SK-N-SH (cell line): ENCODE measurements at regions not wholly inside any gene's neighbourhood (a gene's known extent, or its start where the extent isn't known, plus 50 kb on each side); places are given as distances from the start of the nearest gene placed in this dataset.

Source experiments
- CTCF ChIA-PET: fragments of 300-600, 350-600 bp; formaldehyde crosslinking; extraction: SDS; loops from one replicate; lab custom pipeline; 2021; lab: Yijun Ruan, JAX
- POLR2A ChIA-PET: fragments of 350-600 bp; sonication (Branson Sonifier 250); formaldehyde crosslinking; extraction: SDS; loops from one replicate; lab custom pipeline; 2020; ENCODE audit warnings: antibody characterized with exemption, inconsistent platforms; lab: Yijun Ruan, JAX
- DNase-seq: peaks from one replicate; pipeline ENCODE4 v3.0.0; 2012
- H2AFZ ChIP-seq: fragments of 200-600 bp; sonication (generic); 2 replicates; pipeline ENCODE4 v1.8.1; 2016; ENCODE audit warnings: antibody characterized with exemption, mild to moderate bottlenecking, low read depth
- H3F3A ChIP-seq: fragments of 200-600 bp; sonication (generic); replicated peaks from 2 replicates; pipeline ENCODE3; 2016; ENCODE audit warnings: antibody characterized with exemption, mild to moderate bottlenecking; ENCODE audit not compliant: insufficient read depth
- H3K27ac ChIP-seq, 2 experiments: fragments of 200-500 bp in 1 of 2; fragments of 200-600 bp in 1 of 2; sonication (Bioruptor generic) in 1 of 2; sonication (generic), shearing (Covaris generic) in 1 of 2; 2 replicates each; pipeline versions ENCODE4 v1.5.1 to v1.6.1; 2014 to 2016; ENCODE audit warnings: low read depth in 2 of 2, inconsistent platforms in 1 of 2, low read length in 1 of 2, mild to moderate bottlenecking in 1 of 2, mixed read lengths in 1 of 2
- H3K27me3 ChIP-seq: fragments of 200-600 bp; sonication (generic), shearing (Covaris generic); 2 replicates; pipeline ENCODE4 v1.6.1; 2016; ENCODE audit warnings: mixed run types; ENCODE audit not compliant: insufficient read depth
- H3K36me3 ChIP-seq, 2 experiments: fragments of 200-500 bp in 1 of 2; fragments of 200-600 bp in 1 of 2; sonication (Bioruptor generic) in 1 of 2; sonication (generic) in 1 of 2; replicated peaks in 1 of 2; 2 replicates each; pipeline versions ENCODE3 to v1.5.1; 2014 to 2016; ENCODE audit warnings: low read length in 1 of 2, mild to moderate bottlenecking in 1 of 2; ENCODE audit not compliant: insufficient read depth in 2 of 2, control insufficient read depth in 1 of 2
- H3K4me1 ChIP-seq, 2 experiments: fragments of 200-500 bp in 1 of 2; fragments of 200-600 bp in 1 of 2; sonication (Bioruptor generic) in 1 of 2; sonication (generic), shearing (Covaris generic) in 1 of 2; 2 replicates each; pipeline versions ENCODE4 v1.5.1 to v1.6.1; 2014 to 2016; ENCODE audit warnings: low read depth in 1 of 2, low read length in 1 of 2, mixed run types in 1 of 2; ENCODE audit not compliant: insufficient read depth in 2 of 2, control insufficient read depth in 1 of 2
- H3K4me2 ChIP-seq: fragments of 200-600 bp; sonication (generic), shearing (Covaris generic); 2 replicates; pipeline ENCODE4 v1.6.1; 2017; ENCODE audit warnings: mixed run types
- H3K4me3 ChIP-seq, 2 experiments: fragments of 200-500 bp in 1 of 2; fragments of 200-600 bp in 1 of 2; sonication (Bioruptor generic) in 1 of 2; sonication (generic), shearing (Covaris generic) in 1 of 2; 2 replicates each; pipeline versions ENCODE4 v1.5.1 to v1.8.1; 2014 to 2016; ENCODE audit warnings: low read depth in 2 of 2, inconsistent platforms in 1 of 2, low read length in 1 of 2, mild to moderate bottlenecking in 1 of 2, mixed read lengths in 1 of 2, moderate library complexity in 1 of 2
- H3K79me2 ChIP-seq: fragments of 200-600 bp; sonication (generic); 2 replicates; pipeline ENCODE4 v1.8.1; 2017; ENCODE audit warnings: mild to moderate bottlenecking; ENCODE audit not compliant: insufficient read depth
- H3K9ac ChIP-seq: fragments of 200-600 bp; sonication (generic); 2 replicates; pipeline ENCODE4 v1.6.1; 2017; ENCODE audit warnings: mixed run types
- H3K9me2 ChIP-seq: fragments of 200-600 bp; sonication (generic); 2 replicates; pipeline ENCODE4 v1.6.1; 2017; ENCODE audit warnings: mixed run types
- H3K9me3 ChIP-seq: fragments of 200-600 bp; sonication (generic); 2 replicates; pipeline ENCODE4 v1.6.1; 2017; ENCODE audit warnings: mixed run types, mild to moderate bottlenecking, moderate library complexity
- H4K20me1 ChIP-seq: fragments of 200-600 bp; sonication (generic); 2 replicates; pipeline ENCODE4 v1.6.1; 2017; ENCODE audit warnings: mild to moderate bottlenecking, mixed run types; ENCODE audit not compliant: insufficient read depth
- EZH2phosphoT487 ChIP-seq: fragments of 200-600 bp; sonication (generic); IDR thresholded peaks from 2 replicates; pipeline ENCODE4 v1.6.1; 2017; ENCODE audit warnings: low read depth, mixed run types, mild to moderate bottlenecking, antibody characterized with exemption, moderate library complexity, borderline replicate concordance
- FOXJ3 ChIP-seq: sonication (generic); formaldehyde crosslinking; IDR thresholded peaks from 2 replicates; pipeline ENCODE4 v1.5.1; 2020; ENCODE audit warnings: mild to moderate bottlenecking, missing genetic modification reagents
- FOXM1 ChIP-seq: IDR thresholded peaks from 2 replicates; pipeline ENCODE4 v1.4.0; 2012; ENCODE audit warnings: low read depth, mild to moderate bottlenecking
- GATA2 ChIP-seq: sonication (generic); formaldehyde crosslinking; IDR thresholded peaks from 2 replicates; pipeline ENCODE4 v1.5.0; 2020; ENCODE audit warnings: mild to moderate bottlenecking, missing genetic modification reagents
- IRF3 ChIP-seq: fragments of 150-350 bp; IDR thresholded peaks from 2 replicates; pipeline ENCODE4 v1.6.1; 2016; ENCODE audit warnings: mild to moderate bottlenecking, low read depth, low read length
- JUND ChIP-seq: IDR thresholded peaks from 2 replicates; pipeline ENCODE4 v1.4.0; 2012
- MAX ChIP-seq: IDR thresholded peaks from 2 replicates; pipeline ENCODE4 v1.4.0; 2012; ENCODE audit warnings: low read depth
- NFIC ChIP-seq: IDR thresholded peaks from 2 replicates; pipeline ENCODE4 v1.4.0; 2012; ENCODE audit warnings: borderline replicate concordance
- RAD21 ChIP-seq: IDR thresholded peaks from 2 replicates; pipeline ENCODE4 v1.6.1; 2012; ENCODE audit warnings: mild to moderate bottlenecking, low read length
- RCOR1 ChIP-seq: fragments of 150-350 bp; IDR thresholded peaks from 2 replicates; pipeline ENCODE4 v1.6.1; 2017; ENCODE audit warnings: antibody characterized with exemption, low read length
- REST ChIP-seq: IDR thresholded peaks from 2 replicates; pipeline ENCODE4 v1.6.1; 2012; ENCODE audit warnings: mild to moderate bottlenecking, low read depth, low read length, moderate library complexity
- RFX5 ChIP-seq: IDR thresholded peaks from 2 replicates; pipeline ENCODE4 v1.6.1; 2012; ENCODE audit warnings: mild to moderate bottlenecking, improper control_type of control experiment, low read length
- SMC3 ChIP-seq: IDR thresholded peaks from 2 replicates; pipeline ENCODE4 v1.6.1; 2012; ENCODE audit warnings: low read depth, low read length, improper control_type of control experiment
- USF2 ChIP-seq: fragments of 150-350 bp; IDR thresholded peaks from 2 replicates; pipeline ENCODE4 v1.6.1; 2017; ENCODE audit warnings: antibody characterized with exemption, low read length, low read depth, borderline replicate concordance
- YY1 ChIP-seq: IDR thresholded peaks from 2 replicates; pipeline ENCODE4 v1.4.0; 2012; ENCODE audit warnings: low read depth, mild to moderate bottlenecking
- WGBS: methylation state at CpG from one replicate; pipeline ENCODE4 v1.1.6; 2017; ENCODE audit warnings: low lambda C conversion rate; 5-methylcytosine and 5-hydroxymethylcytosine counted together

GRCh38 chr16:66250686-66251431 is 115.6 kb upstream of the CDH5 start:
- Histone ChIP-seq H3K36me3 (no peaks in the 10 kb centered on the region), H4K20me1 (no peaks in the 10 kb centered on the region), H3K4me2 (peak overlapping the region; percentile 12; the same call in 1 of the 2 replicates), H3K27ac (no peak overlapping the region), H3K9me3 (no peaks in the 10 kb centered on the region), H3K9ac (no peak overlapping the region), H3K4me1 (peaks cover 4 to 9% of the 10 kb centered on the region in 2 experiments; a peak in 3 of 4 replicates), H3K9me2 (no peaks in the 10 kb centered on the region), H3F3A (no peaks in the 10 kb centered on the region), H3K27me3 (no peaks in the 10 kb centered on the region), H3K79me2 (no peaks in the 10 kb centered on the region), H3K4me3 (no peak overlapping the region), H2AFZ (no peak overlapping the region)
- TF ChIP-seq JUND (no peak), IRF3 (no peak), GATA2 (CRISPR knock-in tag) (no peak), YY1 (no peak), SMC3 (no peak), NFIC (no peak), FOXJ3 (CRISPR knock-in tag) (no peak)
- POLR2A ChIA-PET, result no interaction called here
- 20% methylated on average over 10 of the region's 10 CpGs for WGBS
- DNase-seq, result peak; percentile 63
- CTCF ChIA-PET, result interaction anchor here (0.8 to 1.5 kb wide), 3 partner anchors 14 to 92 kb away, joined by 3 to 5 read pairs (median 4); no protein-coding TSS in a partner anchor

DNA sequence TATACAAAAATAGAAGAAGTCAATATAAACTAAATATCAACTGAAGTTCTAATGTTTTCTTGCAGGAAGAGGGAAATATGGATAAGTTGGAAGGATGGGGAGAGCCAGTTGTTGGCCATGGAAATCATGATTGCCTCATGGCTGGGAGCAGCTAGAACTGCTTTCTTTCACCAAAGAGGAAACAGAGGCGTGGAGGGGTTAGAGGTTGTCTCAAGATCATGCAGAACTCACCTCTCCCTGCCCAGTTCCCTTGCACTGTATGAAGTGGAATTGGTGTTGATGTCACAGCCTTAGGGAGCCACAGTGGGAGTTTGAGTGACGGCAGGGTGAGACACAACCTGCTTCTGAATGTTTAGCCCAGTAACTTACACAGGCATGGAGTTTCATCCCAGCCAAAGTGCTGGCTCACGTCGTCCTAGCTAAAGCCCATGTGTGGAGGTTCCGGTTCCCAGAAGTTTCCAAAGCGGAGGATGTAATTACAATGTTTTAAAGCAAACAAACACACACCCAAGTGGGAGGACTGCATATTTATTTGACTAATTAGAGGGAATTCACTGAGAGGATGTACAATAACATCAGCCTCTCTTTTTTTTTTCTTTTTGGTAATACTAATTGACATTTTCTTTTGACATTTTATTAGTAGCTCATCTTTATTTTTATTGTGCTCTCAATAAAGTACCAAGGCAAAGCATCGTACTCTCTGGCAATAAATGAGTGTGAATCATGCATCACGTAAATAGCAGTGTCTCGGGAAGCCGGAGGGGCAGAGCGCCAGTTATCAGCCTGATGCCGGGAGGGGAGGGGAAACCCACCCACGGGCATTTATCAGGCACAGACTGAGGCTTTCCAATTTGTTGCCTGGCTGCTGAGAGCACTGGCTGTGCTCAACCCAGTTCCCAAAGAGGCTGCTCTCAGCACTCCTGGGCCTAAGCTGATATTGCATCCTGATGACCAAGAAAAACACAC is 118.7 kb upstream of the CDH5 start:
- no peak overlapping the region for H3K27ac ChIP-seq
- H3K9ac ChIP-seq, result no peak overlapping the region
- no peaks in the 10 kb centered on the region for H3K79me2 ChIP-seq
- WGBS, result 51% methylated on average over 13 of the region's 13 CpGs
- no peaks in the 10 kb centered on the region for H3K9me3 ChIP-seq
- H3F3A ChIP-seq, result no peaks in the 10 kb centered on the region
- H3K27me3 ChIP-seq, result no peaks in the 10 kb centered on the region
- H3K4me2 ChIP-seq, result no peak overlapping the region
- peaks cover 4 to 14% of the 10 kb centered on the region in 2 experiments; a peak in 3 of 4 replicates for H3K4me1 ChIP-seq
- H3K9me2 ChIP-seq, result no peaks in the 10 kb centered on the region
- no peak for DNase-seq
- H3K4me3 ChIP-seq, result no peak overlapping the region
- H2AFZ ChIP-seq, result no peak overlapping the region
- POLR2A ChIA-PET, result no interaction called here
- H4K20me1 ChIP-seq, result no peaks in the 10 kb centered on the region
- CTCF ChIA-PET, result interaction anchor here (1.2 kb wide), 1 partner anchor 11 kb away, joined by 4 read pairs; no protein-coding TSS in a partner anchor
- H3K36me3 ChIP-seq, result no peaks in the 10 kb centered on the region
- no peak for TF ChIP-seq USF2
- TF ChIP-seq RFX5, result no peak
- TF ChIP-seq FOXM1, result no peak
- no peak for TF ChIP-seq FOXJ3 (CRISPR knock-in tag)
- TF ChIP-seq YY1, result no peak
- no peak for TF ChIP-seq GATA2 (CRISPR knock-in tag)
- TF ChIP-seq EZH2phosphoT487, result no peak
- TF ChIP-seq RCOR1, result no peak
- no peak for TF ChIP-seq MAX
- TF ChIP-seq SMC3, result no peak
- TF ChIP-seq REST, result no peak
- TF ChIP-seq RAD21, result no peak
